Neural cell (in vitro differentiated cells): ENCODE measurements at regions not wholly inside any gene's neighbourhood (a gene's known extent, or its start where the extent isn't known, plus 50 kb on each side); places are given as distances from the start of the nearest gene placed in this dataset.

Experiments used
- H2AFZ ChIP-seq: fragments of 200-600, 300-800 bp; sonication (generic), shearing (Covaris generic); 2 replicates; pipeline ENCODE4 v1.6.0; 2014; ENCODE audit warnings: low read depth, mild to moderate bottlenecking, antibody characterized with exemption, low read length, moderate library complexity
- H3F3A ChIP-seq: fragments of 200-600 bp; shearing (Covaris generic); 2 replicates; pipeline ENCODE4 v1.6.1; 2016; ENCODE audit warnings: mild to moderate bottlenecking, moderate library complexity, mixed read lengths, antibody characterized with exemption, low read length; ENCODE audit not compliant: insufficient read depth, poor library complexity, severe bottlenecking
- H3K27ac ChIP-seq: fragments of 200-600, 300-800 bp; sonication (generic), shearing (Covaris generic); 2 replicates; pipeline ENCODE4 v1.5.1; 2014; ENCODE audit warnings: mild to moderate bottlenecking, low read length, moderate library complexity
- H3K27me3 ChIP-seq: fragments of 300-800, 200-600 bp; sonication (generic), shearing (Covaris generic); 2 replicates; pipeline ENCODE4 v1.6.0; 2014; ENCODE audit warnings: mild to moderate bottlenecking, low read depth, low read length, moderate library complexity; ENCODE audit not compliant: insufficient read depth
- H3K36me3 ChIP-seq: fragments of 300-800, 200-600 bp; sonication (generic), shearing (Covaris generic); 2 replicates; pipeline ENCODE4 v1.5.1; 2014; ENCODE audit warnings: mild to moderate bottlenecking, antibody characterized with exemption, low read length, moderate library complexity; ENCODE audit not compliant: insufficient read depth
- H3K4me2 ChIP-seq: fragments of 300-800, 200-600 bp; sonication (generic), shearing (Covaris generic); 2 replicates; pipeline ENCODE4 v1.6.0; 2014; ENCODE audit warnings: mild to moderate bottlenecking, low read length
- H3K4me3 ChIP-seq: fragments of 300-800, 200-600 bp; sonication (generic), shearing (Covaris generic); 2 replicates; pipeline ENCODE4 v1.5.1; 2014; ENCODE audit warnings: mild to moderate bottlenecking, low read length, moderate library complexity
- H3K79me2 ChIP-seq: fragments of 200-600 bp; shearing (Covaris generic); replicated peaks from 2 replicates; pipeline ENCODE4 v1.6.0; 2014; ENCODE audit warnings: mild to moderate bottlenecking, low read length, moderate library complexity; ENCODE audit not compliant: insufficient read depth
- H3K9ac ChIP-seq: fragments of 300-800, 200-600 bp; sonication (generic), shearing (Covaris generic); 2 replicates; pipeline ENCODE4 v1.6.1; 2016; ENCODE audit warnings: mild to moderate bottlenecking, low read length, mixed read lengths
- H3K9me2 ChIP-seq: fragments of 200-600 bp; shearing (Covaris generic); 2 replicates; pipeline ENCODE4 v1.6.1; 2016; ENCODE audit warnings: mild to moderate bottlenecking, low read length, mixed read lengths; ENCODE audit not compliant: insufficient read depth
- H3K9me3 ChIP-seq: fragments of 200-600, 300-800 bp; sonication (generic), shearing (Covaris generic); 2 replicates; pipeline ENCODE4 v1.6.1; 2016; ENCODE audit warnings: mild to moderate bottlenecking, mixed run types, low read length, moderate library complexity, mixed read lengths
- H4K20me1 ChIP-seq: fragments of 200-600 bp; shearing (Covaris generic); 2 replicates; pipeline ENCODE4 v1.6.1; 2016; ENCODE audit warnings: mild to moderate bottlenecking, mixed run types; ENCODE audit not compliant: insufficient read depth
- EP300 ChIP-seq: fragments of 450-650 bp; conservative IDR thresholded peaks from 2 replicates; pipeline ENCODE4 v1.6.1; 2014; ENCODE audit warnings: antibody characterized with exemption, mild to moderate bottlenecking, moderate library complexity; ENCODE audit not compliant: poor library complexity, severe bottlenecking
- EZH2 ChIP-seq: fragments of 200-600, 300-800 bp; shearing (Covaris generic), sonication (generic); IDR thresholded peaks from 2 replicates; pipeline ENCODE4 v1.6.1; 2014; ENCODE audit warnings: antibody characterized with exemption, low read length, borderline replicate concordance, mild to moderate bottlenecking; ENCODE audit not compliant: insufficient read depth, poor library complexity, severe bottlenecking
- MXI1 ChIP-seq: fragments of 450-650 bp; conservative IDR thresholded peaks from 2 replicates; pipeline ENCODE4 v1.6.1; 2014; ENCODE audit warnings: antibody characterized with exemption, mild to moderate bottlenecking; ENCODE audit not compliant: poor library complexity, severe bottlenecking
- POLR2AphosphoS5 ChIP-seq: IDR thresholded peaks from 2 replicates; pipeline ENCODE4 v1.6.1; 2012
- RAD21 ChIP-seq: fragments of 450-650 bp; conservative IDR thresholded peaks from 2 replicates; pipeline ENCODE4 v1.6.1; 2014; ENCODE audit warnings: antibody characterized with exemption, mild to moderate bottlenecking, moderate library complexity
- REST ChIP-seq: IDR thresholded peaks from 2 replicates; pipeline ENCODE4 v1.6.1; 2012; ENCODE audit warnings: borderline replicate concordance
- SMC3 ChIP-seq: fragments of 450-650 bp; conservative IDR thresholded peaks from 2 replicates; pipeline ENCODE4 v1.6.1; 2014; ENCODE audit warnings: antibody characterized with exemption, mild to moderate bottlenecking, moderate library complexity; ENCODE audit not compliant: poor library complexity
- TAF1 ChIP-seq: IDR thresholded peaks from 2 replicates; pipeline ENCODE4 v1.6.1; 2012; ENCODE audit warnings: low read depth
- TF ChIP-seq, protein P1 (sequence below): fragments of 450-650 bp; IDR thresholded peaks from 2 replicates; pipeline ENCODE4 v1.5.1; 2014; ENCODE audit warnings: antibody characterized with exemption, mild to moderate bottlenecking, moderate library complexity; ENCODE audit not compliant: poor library complexity, severe bottlenecking

GRCh38 chr7:125347269-125347668 is 417.6 kb upstream of the POT1 start:
- H2AFZ ChIP-seq = no peak overlapping the region
- H3K27ac ChIP-seq = no peak overlapping the region
- no peaks in the 10 kb centered on the region for H3K79me2 ChIP-seq
- no peak overlapping the region for H3K9ac ChIP-seq
- no peaks in the 10 kb centered on the region for H3K27me3 ChIP-seq
- no peak overlapping the region for H3K4me2 ChIP-seq
- no peaks in the 10 kb centered on the region for H3K36me3 ChIP-seq
- H3K9me2 ChIP-seq = no peaks in the 10 kb centered on the region
- H3K9me3 ChIP-seq = no peaks in the 10 kb centered on the region
- no peaks in the 10 kb centered on the region for H4K20me1 ChIP-seq
- TF ChIP-seq RAD21 (no peak), EZH2 (no peak), SMC3 (no peak), MXI1 (no peak), TAF1 (no peak), POLR2AphosphoS5 (no peak), EP300 (no peak), REST (no peak)
- TF ChIP-seq, protein P1, sequence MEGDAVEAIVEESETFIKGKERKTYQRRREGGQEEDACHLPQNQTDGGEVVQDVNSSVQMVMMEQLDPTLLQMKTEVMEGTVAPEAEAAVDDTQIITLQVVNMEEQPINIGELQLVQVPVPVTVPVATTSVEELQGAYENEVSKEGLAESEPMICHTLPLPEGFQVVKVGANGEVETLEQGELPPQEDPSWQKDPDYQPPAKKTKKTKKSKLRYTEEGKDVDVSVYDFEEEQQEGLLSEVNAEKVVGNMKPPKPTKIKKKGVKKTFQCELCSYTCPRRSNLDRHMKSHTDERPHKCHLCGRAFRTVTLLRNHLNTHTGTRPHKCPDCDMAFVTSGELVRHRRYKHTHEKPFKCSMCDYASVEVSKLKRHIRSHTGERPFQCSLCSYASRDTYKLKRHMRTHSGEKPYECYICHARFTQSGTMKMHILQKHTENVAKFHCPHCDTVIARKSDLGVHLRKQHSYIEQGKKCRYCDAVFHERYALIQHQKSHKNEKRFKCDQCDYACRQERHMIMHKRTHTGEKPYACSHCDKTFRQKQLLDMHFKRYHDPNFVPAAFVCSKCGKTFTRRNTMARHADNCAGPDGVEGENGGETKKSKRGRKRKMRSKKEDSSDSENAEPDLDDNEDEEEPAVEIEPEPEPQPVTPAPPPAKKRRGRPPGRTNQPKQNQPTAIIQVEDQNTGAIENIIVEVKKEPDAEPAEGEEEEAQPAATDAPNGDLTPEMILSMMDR = no peak
- no peak overlapping the region for H3K4me3 ChIP-seq
- H3F3A ChIP-seq = no peaks in the 10 kb centered on the region

- no peaks in the 10 kb centered on the region for H3K27me3 ChIP-seq
- H3K9me3 ChIP-seq = no peaks in the 10 kb centered on the region
- no peak overlapping the region for H3K9ac ChIP-seq
- no peaks in the 10 kb centered on the region for H3F3A ChIP-seq
- no peaks in the 10 kb centered on the region for H3K36me3 ChIP-seq
- TF ChIP-seq, protein P1 = no peak
- TF ChIP-seq RAD21 = no peak
- TF ChIP-seq MXI1 = no peak
- H4K20me1 ChIP-seq = no peaks in the 10 kb centered on the region
- no peak overlapping the region for H3K4me3 ChIP-seq
- H2AFZ ChIP-seq = no peak overlapping the region
- no peaks in the 10 kb centered on the region for H3K9me2 ChIP-seq
- no peaks in the 10 kb centered on the region for H3K79me2 ChIP-seq
- H3K4me2 ChIP-seq = no peak overlapping the region
- no peak overlapping the region for H3K27ac ChIP-seq
Observed at GRCh38 chr7:125338110-125338509, 408.5 kb upstream of the POT1 start.
